Right lobe of liver (tissue), 4 donors: ENCODE measurements at regions not wholly inside any gene's neighbourhood (a gene's known extent, or its start where the extent isn't known, plus 50 kb on each side); places are given as distances from the start of the nearest gene placed in this dataset.

Experiments used
- POLR2A ChIP-seq: fragments of 450-650 bp; IDR thresholded peaks from one replicate; pipeline ENCODE4 v1.6.1; 2017; ENCODE audit warnings: antibody characterized with exemption, mild to moderate bottlenecking
- TF ChIP-seq, protein P1 (sequence below), 4 donors: fragments of 200-600 bp in 3 of 4; fragments of 450-650 bp in 1 of 4; IDR thresholded peaks; one replicate each; pipeline versions ENCODE4 v1.5.1 to v1.8.0; 2016 to 2022; ENCODE audit warnings: antibody characterized with exemption in 4 of 4, mild to moderate bottlenecking in 2 of 4
- donor health status: DM: no; HTN: no; CAD: no.
- donor health status: DM: no; HTN: no; CAD: no.
- donor health status: DM: no; HTN: yes; CAD: no.

DNA sequence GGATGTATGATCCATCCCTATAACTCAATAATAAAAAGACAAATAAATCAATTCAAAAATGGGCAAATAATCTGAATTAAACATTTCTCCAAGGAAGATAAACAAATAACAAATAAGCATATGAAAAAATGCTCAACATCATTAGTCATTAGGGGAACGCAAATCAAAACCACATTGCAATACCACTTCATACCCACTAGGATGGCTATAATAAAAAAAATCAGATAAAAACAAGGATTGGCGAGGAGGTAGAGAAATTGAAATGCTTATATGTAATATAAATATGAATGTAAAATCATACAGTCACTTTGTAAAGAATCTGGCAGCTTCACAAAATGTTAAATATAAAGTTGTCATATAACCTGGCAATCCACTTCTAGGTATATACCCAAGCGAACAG is 52.3 kb upstream of the TBCA start:
- TF ChIP-seq, protein P1, sequence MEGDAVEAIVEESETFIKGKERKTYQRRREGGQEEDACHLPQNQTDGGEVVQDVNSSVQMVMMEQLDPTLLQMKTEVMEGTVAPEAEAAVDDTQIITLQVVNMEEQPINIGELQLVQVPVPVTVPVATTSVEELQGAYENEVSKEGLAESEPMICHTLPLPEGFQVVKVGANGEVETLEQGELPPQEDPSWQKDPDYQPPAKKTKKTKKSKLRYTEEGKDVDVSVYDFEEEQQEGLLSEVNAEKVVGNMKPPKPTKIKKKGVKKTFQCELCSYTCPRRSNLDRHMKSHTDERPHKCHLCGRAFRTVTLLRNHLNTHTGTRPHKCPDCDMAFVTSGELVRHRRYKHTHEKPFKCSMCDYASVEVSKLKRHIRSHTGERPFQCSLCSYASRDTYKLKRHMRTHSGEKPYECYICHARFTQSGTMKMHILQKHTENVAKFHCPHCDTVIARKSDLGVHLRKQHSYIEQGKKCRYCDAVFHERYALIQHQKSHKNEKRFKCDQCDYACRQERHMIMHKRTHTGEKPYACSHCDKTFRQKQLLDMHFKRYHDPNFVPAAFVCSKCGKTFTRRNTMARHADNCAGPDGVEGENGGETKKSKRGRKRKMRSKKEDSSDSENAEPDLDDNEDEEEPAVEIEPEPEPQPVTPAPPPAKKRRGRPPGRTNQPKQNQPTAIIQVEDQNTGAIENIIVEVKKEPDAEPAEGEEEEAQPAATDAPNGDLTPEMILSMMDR (IDR thresholded peaks at IDR 0.05), result no peak
- TF ChIP-seq POLR2A, result no peak
